ENCODE measurements at regions not wholly inside any gene's neighbourhood (a gene's known extent, or its start where the extent isn't known, plus 50 kb on each side); places are given as distances from the start of the nearest gene placed in this dataset.
"Not testable (repeated sequence)": the region's sequence is repeated elsewhere in the genome, so short reads cannot be mapped to it uniquely, and the experiment has no call there.

DNA sequence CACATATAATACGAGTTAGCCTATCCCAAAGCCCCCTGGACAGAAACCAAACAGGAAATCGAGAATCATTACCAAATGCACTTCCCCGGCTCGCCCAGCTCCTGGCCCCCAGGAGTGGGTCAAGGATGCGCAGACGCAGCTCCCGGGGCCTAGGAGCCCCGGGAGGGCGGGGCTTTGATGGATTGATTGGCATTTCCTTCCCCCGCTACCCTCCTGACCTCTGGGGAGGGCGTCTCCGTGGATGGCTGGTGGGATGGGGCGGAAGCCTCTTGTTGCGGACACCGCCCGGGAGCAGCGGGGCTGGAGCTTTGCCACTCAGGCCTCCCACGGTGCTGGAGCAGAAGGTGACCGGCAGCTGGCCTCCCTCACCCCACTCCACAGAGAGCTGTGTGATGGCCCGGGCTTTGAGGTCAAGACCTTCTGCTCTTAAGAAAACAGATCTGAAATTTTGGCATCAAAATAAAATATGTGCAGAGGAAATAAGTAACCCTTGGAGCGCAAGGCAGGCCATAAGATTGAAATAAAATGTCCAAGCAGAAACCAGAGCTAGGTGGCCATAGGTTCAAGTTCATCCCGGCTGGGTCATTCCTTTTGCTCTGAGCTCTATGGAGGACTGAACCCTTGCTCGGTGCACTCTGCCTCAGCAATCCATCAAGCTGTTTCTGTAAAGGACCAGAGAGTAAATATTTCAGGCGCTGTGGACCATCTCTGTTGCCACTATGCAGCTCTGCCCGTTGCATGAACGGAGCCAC is 262.3 kb downstream of the SOX9 start:
- no peak overlapping the region for H3K27ac ChIP-seq
- TF ChIP-seq, protein P1, sequence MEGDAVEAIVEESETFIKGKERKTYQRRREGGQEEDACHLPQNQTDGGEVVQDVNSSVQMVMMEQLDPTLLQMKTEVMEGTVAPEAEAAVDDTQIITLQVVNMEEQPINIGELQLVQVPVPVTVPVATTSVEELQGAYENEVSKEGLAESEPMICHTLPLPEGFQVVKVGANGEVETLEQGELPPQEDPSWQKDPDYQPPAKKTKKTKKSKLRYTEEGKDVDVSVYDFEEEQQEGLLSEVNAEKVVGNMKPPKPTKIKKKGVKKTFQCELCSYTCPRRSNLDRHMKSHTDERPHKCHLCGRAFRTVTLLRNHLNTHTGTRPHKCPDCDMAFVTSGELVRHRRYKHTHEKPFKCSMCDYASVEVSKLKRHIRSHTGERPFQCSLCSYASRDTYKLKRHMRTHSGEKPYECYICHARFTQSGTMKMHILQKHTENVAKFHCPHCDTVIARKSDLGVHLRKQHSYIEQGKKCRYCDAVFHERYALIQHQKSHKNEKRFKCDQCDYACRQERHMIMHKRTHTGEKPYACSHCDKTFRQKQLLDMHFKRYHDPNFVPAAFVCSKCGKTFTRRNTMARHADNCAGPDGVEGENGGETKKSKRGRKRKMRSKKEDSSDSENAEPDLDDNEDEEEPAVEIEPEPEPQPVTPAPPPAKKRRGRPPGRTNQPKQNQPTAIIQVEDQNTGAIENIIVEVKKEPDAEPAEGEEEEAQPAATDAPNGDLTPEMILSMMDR (conservative IDR thresholded peaks at IDR 0.05): no peak

DNA sequence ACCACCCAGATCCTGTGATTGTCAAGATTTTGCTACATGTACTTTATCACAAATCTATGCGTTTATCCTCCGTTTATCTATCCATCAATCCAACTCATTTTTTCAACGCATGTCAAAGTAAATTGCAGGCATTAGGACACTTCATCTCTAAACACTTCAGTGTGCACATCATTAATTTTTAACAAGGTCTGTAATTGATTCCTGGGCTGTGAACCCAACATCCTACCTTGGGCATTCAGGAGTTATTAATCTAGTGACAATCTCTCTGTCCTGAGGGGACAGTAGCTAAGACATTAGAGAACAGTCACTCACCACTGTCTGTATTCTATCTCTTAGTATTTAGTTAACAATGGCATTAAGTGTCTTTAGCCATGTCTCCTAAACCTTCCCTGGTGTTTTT is 264.7 kb downstream of the SOX9 start:
- no peak overlapping the region for H3K27ac ChIP-seq
- TF ChIP-seq, protein P1 (conservative IDR thresholded peaks at IDR 0.05): no peak

DNA sequence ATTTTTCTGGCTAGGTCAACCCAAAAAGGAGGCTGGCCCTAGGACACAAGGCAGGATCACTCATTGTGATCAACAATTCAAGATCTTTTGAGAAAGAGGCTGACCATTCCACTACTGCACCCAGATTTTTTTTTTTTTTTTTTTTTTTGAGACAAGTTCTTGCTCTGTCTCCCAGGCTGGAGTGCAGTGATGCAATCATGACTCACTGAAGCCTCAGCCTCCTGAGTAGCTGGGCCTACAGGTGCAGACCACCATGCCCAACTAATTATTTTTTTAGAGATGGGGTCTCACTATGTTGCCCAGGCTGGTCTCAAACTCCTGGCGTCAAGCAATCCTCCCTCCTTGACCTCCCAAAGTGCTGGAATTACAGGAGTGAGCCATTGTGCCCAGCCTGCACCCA is 265.4 kb downstream of the SOX9 start:
- not testable (repeated sequence) for H3K27ac ChIP-seq

DNA sequence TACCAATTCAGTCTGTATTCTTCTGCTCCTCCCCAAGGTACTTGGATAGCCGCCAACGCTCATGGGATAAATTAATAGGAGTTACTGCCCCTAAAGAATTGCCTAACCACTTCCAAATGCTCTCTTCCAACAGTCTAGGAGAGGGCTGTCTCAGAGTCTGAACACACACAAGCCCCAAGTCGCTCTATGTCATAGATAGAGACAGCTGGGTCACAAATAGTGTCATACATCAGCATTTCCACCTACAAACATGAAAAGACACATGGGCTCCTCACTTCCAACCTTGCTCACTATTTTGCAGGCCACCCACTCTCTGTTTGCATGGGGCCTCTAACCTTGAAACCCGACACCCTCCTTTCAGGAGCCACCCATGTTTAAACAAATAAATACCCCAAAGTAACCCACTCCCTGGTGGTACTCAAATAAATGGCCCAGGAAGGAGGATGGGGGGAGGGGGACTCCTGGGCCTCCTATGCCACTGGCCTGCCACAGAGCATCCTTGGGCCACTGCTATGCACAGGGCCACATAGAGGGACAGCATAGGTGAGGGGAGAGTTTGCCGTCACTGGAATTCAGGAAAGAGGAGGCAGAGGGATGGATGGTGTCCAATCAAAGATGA is 265.9 kb downstream of the SOX9 start:
- TF ChIP-seq, protein P1 (conservative IDR thresholded peaks at IDR 0.05): no peak

DNA sequence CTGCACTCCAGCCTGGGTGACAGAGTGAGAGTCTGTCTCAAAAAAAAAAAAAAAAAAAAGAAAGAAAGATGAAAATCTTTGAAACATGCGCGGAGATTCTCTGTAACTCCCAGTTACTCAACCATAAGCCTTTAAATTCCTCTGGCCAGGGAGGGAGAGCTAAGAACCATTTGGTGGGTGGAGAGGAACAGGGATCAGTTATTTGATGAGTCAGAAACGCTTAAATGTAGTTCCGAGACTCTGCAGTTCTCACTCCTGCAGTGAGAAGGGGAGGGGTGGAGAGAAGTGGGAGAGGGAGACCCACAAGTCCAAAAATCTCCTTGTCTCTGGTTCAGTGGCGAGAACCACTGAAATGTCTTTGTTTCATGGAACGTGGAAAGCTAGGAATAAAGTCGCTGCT is 266.7 kb downstream of the SOX9 start:
- H3K27ac ChIP-seq: no peak overlapping the region
- TF ChIP-seq, protein P1 (conservative IDR thresholded peaks at IDR 0.05): no peak

More for the DNA sequence above, 265.9 kb downstream of the SOX9 start:
- H3K27ac ChIP-seq: no peak overlapping the region

DNA sequence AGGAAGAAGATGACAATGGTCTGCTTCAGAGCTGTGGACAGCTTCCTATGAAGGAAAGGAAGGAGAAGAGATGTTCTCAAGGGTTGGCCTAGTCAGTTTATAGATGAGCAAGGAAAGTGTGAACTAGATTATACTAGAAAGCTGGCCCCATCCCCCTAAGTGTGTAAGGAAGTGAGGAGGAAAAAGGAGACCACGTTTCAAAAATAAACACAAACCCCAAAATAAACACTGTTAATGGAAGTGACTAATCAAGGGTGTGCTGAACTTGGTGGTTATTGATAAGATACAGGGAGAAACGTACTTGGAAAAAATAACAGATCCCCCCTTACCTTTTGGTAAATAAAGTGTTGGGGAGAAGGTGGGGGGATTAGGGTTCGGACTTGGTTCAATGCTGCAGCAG is 267.1 kb downstream of the SOX9 start:
- TF ChIP-seq, protein P1 (conservative IDR thresholded peaks at IDR 0.05): no peak

DNA sequence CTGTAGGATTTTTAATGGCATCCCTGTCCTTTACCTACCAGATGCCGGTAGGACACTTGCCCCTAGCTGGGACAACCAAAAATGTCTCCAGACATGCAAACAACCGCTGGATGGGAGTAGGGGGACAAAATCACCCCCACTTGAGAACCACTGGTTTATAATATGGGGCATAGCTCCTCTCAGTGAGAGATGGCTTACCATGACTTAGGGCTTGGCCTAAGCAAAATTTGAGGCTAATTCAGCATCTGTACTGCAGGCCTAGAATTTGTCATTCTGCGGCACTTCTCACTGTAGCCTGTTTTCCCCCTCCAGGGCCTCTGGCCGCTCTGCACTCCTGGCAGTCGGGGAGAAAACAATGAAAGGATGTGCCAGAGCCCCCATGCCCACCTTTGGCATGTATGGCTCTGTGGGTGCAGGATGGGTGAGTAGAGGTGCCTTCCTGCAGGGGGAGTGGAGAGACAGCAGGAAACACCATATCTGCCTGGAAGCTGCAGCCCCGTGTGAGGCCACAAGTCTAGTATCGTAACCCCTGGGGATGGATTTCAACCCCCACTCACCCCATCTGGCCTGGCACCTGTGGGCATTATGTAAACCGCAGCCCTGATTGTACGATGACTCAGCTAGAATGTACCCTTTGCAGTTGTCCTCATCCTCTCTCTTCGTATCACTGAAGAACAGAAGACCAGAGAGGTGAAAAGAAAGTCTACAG is 268.1 kb downstream of the SOX9 start:
- TF ChIP-seq, protein P1 (conservative IDR thresholded peaks at IDR 0.05): no peak
- H3K27ac ChIP-seq: no peak overlapping the region

More for the DNA sequence above, 267.1 kb downstream of the SOX9 start:
- H3K27ac ChIP-seq: no peak overlapping the region
